ENCODE measurements at regions not wholly inside any gene's neighbourhood (a gene's known extent, or its start where the extent isn't known, plus 50 kb on each side); places are given as distances from the start of the nearest gene placed in this dataset.
"Not testable (repeated sequence)": the region's sequence is repeated elsewhere in the genome, so short reads cannot be mapped to it uniquely, and the experiment has no call there.

DNA sequence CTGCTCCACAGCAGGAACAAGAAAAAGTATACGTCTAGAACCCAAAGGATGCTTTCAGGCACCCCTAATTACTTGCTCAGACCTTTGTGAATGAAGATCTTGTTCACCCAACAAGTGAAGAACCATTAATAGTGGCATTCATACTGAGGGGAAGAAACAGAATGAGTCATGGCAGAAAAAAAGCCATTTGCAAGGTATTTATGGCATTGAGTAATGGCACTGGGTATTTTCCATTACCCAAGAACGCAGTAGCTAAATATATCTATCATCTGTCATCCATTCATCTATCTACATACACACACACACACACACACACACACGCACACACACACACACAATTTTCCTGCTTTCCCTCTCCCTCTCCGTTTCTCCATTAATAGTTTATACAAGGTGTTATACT lies 56.4 kb upstream of the XIRP2 start:
- ATAC-seq (replicated peaks) (no peak), DNase-seq (no peak)
- no peaks in the 10 kb centered on the region for H3K27me3 Mint-ChIP-seq

GRCh38 chr2:166825914-166826313 lies 62.4 kb upstream of the XIRP2 start:
- ATAC-seq (replicated peaks) (no peak), DNase-seq (no peak)
- Mint-ChIP-seq H3K27ac (no peak overlapping the region), H3K27me3 (no peaks in the 10 kb centered on the region), H3K4me1 (no peaks in the 10 kb centered on the region), H3K36me3 (no peaks in the 10 kb centered on the region), H3K4me3 (no peak overlapping the region), H3K9me3 (no peaks in the 10 kb centered on the region)

More for the DNA sequence above, 56.4 kb upstream of the XIRP2 start:
- Mint-ChIP-seq H3K36me3 (no peaks in the 10 kb centered on the region), H3K4me1 (no peaks in the 10 kb centered on the region), H3K9me3 (no peaks in the 10 kb centered on the region), H3K4me3 (no peak overlapping the region), H3K27ac (no peak overlapping the region)

- DNase-seq (no peak), ATAC-seq (replicated peaks) (no peak)
- Mint-ChIP-seq H3K4me1 (no peaks in the 10 kb centered on the region), H3K4me3 (no peak overlapping the region), H3K36me3 (no peaks in the 10 kb centered on the region), H3K27me3 (no peaks in the 10 kb centered on the region), H3K9me3 (no peaks in the 10 kb centered on the region), H3K27ac (no peak overlapping the region)
These were observed 73.9 kb upstream of the XIRP2 start for GRCh38 chr2:166814335-166814734.

GRCh38 chr2:166812166-166812891 lies 76.0 kb upstream of the XIRP2 start:
- H3K27ac Mint-ChIP-seq: no peak overlapping the region
- H3K9me3 Mint-ChIP-seq: no peaks in the 10 kb centered on the region
- DNase-seq (no peak), ATAC-seq (replicated peaks) (no peak)
- no peaks in the 10 kb centered on the region for H3K27me3 Mint-ChIP-seq
- H3K36me3 Mint-ChIP-seq: no peaks in the 10 kb centered on the region
- H3K4me3 Mint-ChIP-seq: no peak overlapping the region
- no peaks in the 10 kb centered on the region for H3K4me1 Mint-ChIP-seq

GRCh38 chr2:166805753-166806152 lies 82.5 kb upstream of the XIRP2 start:
- H3K4me1 Mint-ChIP-seq: peaks cover 0 to 5% of the 10 kb centered on the region in 2 donors
- no peak overlapping the region for H3K4me3 Mint-ChIP-seq
- H3K27ac Mint-ChIP-seq: no peak overlapping the region
- ATAC-seq (replicated peaks): no peak
- no peaks in the 10 kb centered on the region for H3K9me3 Mint-ChIP-seq
- no peaks in the 10 kb centered on the region for H3K36me3 Mint-ChIP-seq
- no peak for DNase-seq
- H3K27me3 Mint-ChIP-seq: no peaks in the 10 kb centered on the region

DNA sequence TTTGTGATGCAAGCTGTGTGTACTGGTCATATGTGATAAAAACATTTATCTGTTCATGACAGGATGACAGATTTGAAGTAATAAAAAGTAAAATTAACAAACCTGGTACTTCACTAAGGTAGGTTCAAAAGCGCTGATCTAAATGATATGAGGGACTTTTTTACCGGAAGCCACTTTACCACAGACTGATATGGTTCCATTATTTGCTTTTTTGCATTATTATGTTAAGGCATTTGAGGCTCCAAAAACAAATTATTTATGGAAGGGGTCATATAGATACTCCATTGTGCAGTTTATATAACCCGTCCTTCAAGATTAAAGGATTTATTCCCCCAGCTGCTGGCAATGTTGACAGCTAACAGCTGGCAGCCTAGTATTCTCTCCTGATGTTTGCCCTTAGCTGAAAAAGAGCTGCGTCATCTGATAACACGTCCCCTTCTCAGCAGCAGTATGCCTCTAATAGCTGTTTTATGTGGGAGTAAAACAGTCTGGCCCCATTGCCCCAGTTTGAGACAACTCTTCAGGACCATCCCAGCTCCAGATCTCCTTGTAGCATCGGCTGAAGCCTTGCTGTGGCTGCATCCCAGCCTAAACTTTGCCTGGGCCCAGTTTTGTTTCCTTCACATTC lies 84.8 kb upstream of the XIRP2 start:
- peaks cover 0 to 5% of the 10 kb centered on the region in 2 donors for H3K4me1 Mint-ChIP-seq
- no peaks in the 10 kb centered on the region for H3K9me3 Mint-ChIP-seq
- DNase-seq: no peak
- no peaks in the 10 kb centered on the region for H3K36me3 Mint-ChIP-seq
- H3K27me3 Mint-ChIP-seq: no peaks in the 10 kb centered on the region
- no peak overlapping the region for H3K4me3 Mint-ChIP-seq
- ATAC-seq (replicated peaks): no peak
- H3K27ac Mint-ChIP-seq: no peak overlapping the region

DNA sequence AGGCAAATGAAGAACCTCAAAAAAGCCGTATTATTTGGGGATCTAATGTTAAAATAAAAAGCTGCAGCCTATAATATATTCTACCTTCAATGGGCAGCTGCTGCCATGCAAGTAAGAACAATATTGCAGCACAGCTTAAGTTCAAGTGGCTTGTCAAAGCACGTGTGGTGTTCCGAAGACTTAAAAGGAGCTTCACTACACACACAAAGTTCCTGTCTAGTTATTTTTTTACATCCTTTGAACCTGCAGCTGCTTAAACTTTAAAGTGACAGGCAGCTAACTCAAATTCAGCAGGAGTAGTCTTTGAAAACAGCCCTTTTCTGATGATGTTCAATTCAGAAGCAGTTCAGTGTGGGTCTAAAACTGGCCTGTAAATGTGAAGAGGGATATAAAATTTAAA lies 85.8 kb upstream of the XIRP2 start:
- no peaks in the 10 kb centered on the region for H3K36me3 Mint-ChIP-seq
- no peak overlapping the region for H3K27ac Mint-ChIP-seq
- H3K4me1 Mint-ChIP-seq: peaks cover 0 to 6% of the 10 kb centered on the region in 2 donors
- no peak overlapping the region for H3K4me3 Mint-ChIP-seq
- no peaks in the 10 kb centered on the region for H3K9me3 Mint-ChIP-seq
- no peaks in the 10 kb centered on the region for H3K27me3 Mint-ChIP-seq
- DNase-seq (no peak), ATAC-seq (replicated peaks) (no peak)

DNA sequence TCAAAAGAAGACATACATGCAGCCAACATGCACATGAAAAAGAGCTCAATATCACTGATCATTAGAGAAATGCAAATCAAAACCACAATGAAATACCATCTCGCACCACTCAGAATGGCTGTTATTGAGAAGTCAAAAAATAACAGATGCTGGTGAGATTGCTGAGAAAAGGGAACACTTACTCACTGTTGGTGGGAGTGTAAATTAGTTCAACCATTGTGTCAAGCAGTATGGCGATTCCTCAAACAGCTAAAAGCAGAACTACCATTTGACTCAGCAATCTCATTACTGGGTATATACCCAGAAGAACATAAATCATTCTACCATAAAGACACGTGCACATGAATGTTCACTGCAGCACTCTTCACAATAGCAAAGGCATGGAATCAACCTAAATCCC lies 95.5 kb upstream of the XIRP2 start:
- H3K4me3 Mint-ChIP-seq: no peak overlapping the region
- H3K36me3 Mint-ChIP-seq: peaks cover 0 to 2% of the 10 kb centered on the region in 2 donors
- ATAC-seq (replicated peaks) (peak; percentile 87 to 91), DNase-seq (peak; percentile 14)
- H3K9me3 Mint-ChIP-seq: peaks cover 11 to 12% of the 10 kb centered on the region in 2 donors
- no peak overlapping the region for H3K27ac Mint-ChIP-seq
- no peaks in the 10 kb centered on the region for H3K27me3 Mint-ChIP-seq
- peaks cover 6 to 16% of the 10 kb centered on the region in 2 donors for H3K4me1 Mint-ChIP-seq

GRCh38 chr2:166786707-166787106 lies 101.6 kb upstream of the XIRP2 start:
- H3K27ac Mint-ChIP-seq: no peak overlapping the region
- no peak overlapping the region for H3K4me3 Mint-ChIP-seq
- DNase-seq (no peak), ATAC-seq (replicated peaks) (no peak)
- H3K36me3 Mint-ChIP-seq: no peaks in the 10 kb centered on the region
- no peaks in the 10 kb centered on the region for H3K4me1 Mint-ChIP-seq
- no peaks in the 10 kb centered on the region for H3K27me3 Mint-ChIP-seq
- H3K9me3 Mint-ChIP-seq: no peaks in the 10 kb centered on the region

GRCh38 chr2:166784296-166784946 lies 103.9 kb upstream of the XIRP2 start:
- ATAC-seq (replicated peaks) (no peak), DNase-seq (no peak)
- H3K36me3 Mint-ChIP-seq: no peaks in the 10 kb centered on the region
- H3K27me3 Mint-ChIP-seq: no peaks in the 10 kb centered on the region
- no peak overlapping the region for H3K4me3 Mint-ChIP-seq
- no peak overlapping the region for H3K27ac Mint-ChIP-seq
- no peaks in the 10 kb centered on the region for H3K9me3 Mint-ChIP-seq
- no peaks in the 10 kb centered on the region for H3K4me1 Mint-ChIP-seq

- H3K4me3 Mint-ChIP-seq: no peak overlapping the region
- no peaks in the 10 kb centered on the region for H3K9me3 Mint-ChIP-seq
- H3K36me3 Mint-ChIP-seq: no peaks in the 10 kb centered on the region
- no peaks in the 10 kb centered on the region for H3K4me1 Mint-ChIP-seq
- H3K27me3 Mint-ChIP-seq: no peaks in the 10 kb centered on the region
- no peak overlapping the region for H3K27ac Mint-ChIP-seq
- DNase-seq (no peak), ATAC-seq (replicated peaks) (no peak)
These were observed 113.1 kb upstream of the XIRP2 start for GRCh38 chr2:166775176-166775575.

GRCh38 chr2:166773308-166773949 lies 114.9 kb upstream of the XIRP2 start:
- ATAC-seq (replicated peaks): no peak
- Mint-ChIP-seq H3K27ac (no peak overlapping the region), H3K27me3 (no peaks in the 10 kb centered on the region), H3K36me3 (no peaks in the 10 kb centered on the region), H3K9me3 (peaks cover 0 to 2% of the 10 kb centered on the region in 2 donors), H3K4me1 (peaks cover 0 to 4% of the 10 kb centered on the region in 2 donors), H3K4me3 (no peak overlapping the region)
- no peak for DNase-seq

DNA sequence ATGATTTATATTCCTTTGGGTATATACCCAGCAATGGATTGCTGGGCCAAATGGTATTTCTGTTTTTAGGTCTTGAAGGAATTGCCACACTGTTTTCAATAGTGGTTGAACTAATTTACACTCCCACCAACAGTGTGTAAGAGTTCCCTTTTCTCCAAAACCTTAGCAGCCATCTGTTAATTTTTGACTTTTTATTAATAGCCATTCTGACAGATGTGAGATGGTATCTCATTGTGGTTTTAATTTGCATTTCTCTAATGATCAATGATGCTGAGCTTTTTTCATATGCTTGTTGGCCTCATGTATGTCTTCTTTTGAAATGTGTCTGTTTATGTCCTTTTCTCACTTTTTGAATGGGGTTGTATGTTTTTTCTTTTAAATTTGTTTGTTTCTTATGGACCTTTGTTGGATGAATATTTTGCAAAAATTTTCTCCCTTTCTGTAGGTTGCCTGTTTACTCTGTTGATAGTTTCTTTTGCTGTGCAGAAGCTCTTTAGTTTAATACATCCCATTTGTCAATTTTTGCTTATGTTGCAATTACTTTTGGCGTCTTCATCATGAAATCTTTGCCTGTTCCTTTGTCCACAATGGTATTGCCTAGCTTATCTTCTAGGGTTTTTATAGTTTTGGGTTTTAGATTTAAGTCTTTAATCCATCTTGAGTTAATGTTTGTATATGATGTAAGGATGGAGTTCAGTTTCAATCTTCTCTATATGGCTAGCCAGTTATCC lies 119.7 kb upstream of the XIRP2 start:
- Mint-ChIP-seq H3K36me3 (no peaks in the 10 kb centered on the region), H3K27ac (no peak overlapping the region), H3K4me1 (peaks cover 0 to 5% of the 10 kb centered on the region in 2 donors), H3K9me3 (peaks cover 0 to 3% of the 10 kb centered on the region in 2 donors), H3K4me3 (no peak overlapping the region), H3K27me3 (no peaks in the 10 kb centered on the region)
- no peak for DNase-seq
- ATAC-seq (replicated peaks): no peak

GRCh38 chr2:166766769-166767322 lies 121.4 kb upstream of the XIRP2 start:
- not testable (repeated sequence) for H3K36me3 Mint-ChIP-seq; ATAC-seq (replicated peaks); H3K27me3 Mint-ChIP-seq; H3K27ac Mint-ChIP-seq; DNase-seq; H3K4me3 Mint-ChIP-seq; H3K9me3 Mint-ChIP-seq; H3K4me1 Mint-ChIP-seq
